ENCODE measurements at regions not wholly inside any gene's neighbourhood (a gene's known extent, or its start where the extent isn't known, plus 50 kb on each side); places are given as distances from the start of the nearest gene placed in this dataset.

- DNase-seq = no peak
Observed at GRCh38 chr13:89678466-89679121, 1668.9 kb upstream of the MIR17HG start.

DNA sequence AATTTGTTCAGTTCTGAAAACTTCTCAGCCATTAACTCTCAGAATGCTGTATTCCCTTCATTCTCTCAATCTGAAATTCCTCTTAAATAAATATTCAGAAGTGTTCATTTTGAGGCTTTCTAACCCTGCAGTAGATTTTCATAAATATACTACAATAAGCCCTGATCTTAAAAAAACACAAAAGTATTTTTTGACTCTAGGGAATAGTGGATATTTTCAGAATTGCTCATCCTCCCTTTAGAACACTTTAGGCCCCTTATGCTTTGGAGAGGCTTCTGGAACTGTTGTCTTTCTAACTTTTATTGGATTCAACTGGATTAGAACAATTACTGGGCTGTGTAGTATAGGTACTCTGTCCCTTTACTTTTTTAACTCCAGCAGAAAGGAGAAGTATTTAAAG, 1662.6 kb upstream of the MIR17HG start:
- no peak for DNase-seq

DNA sequence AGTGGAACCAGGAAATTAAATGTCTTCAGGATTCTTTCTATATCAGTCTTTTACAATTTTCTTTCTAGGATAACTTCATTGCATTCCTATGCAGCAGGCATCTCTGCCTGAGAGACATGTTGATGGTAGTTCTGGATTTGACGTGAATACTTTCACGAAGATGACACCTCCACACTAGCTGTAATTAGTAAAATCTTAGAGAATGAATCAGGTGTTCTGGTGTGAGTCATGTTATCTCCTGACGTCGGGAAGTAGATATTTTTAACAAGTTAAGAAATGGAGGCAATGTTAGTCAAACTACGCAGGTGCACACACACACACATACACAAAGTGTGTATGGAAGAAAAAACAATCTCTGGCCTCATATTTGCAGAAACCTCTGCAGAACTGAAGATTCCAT, 1661.3 kb upstream of the MIR17HG start:
- no peak for DNase-seq

DNA sequence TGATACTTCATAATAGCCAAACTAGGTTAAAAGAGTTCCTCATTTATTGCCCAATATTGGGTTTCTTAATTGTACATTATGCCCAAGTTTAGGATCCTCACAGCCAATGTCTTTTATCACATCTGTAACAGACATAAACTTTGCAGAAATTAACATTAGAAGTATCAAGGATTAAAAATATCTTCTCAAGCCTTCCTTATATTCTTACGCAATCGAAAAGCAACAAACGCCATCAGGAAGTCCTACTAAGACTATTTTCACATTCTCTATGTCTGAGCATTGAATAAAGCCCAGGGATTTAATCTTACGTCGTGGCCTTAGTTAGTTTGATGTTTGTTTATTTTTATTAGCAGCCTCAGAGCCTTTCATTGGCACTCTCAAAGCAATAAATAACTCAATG, 1660.4 kb upstream of the MIR17HG start:
- DNase-seq = no peak

DNA sequence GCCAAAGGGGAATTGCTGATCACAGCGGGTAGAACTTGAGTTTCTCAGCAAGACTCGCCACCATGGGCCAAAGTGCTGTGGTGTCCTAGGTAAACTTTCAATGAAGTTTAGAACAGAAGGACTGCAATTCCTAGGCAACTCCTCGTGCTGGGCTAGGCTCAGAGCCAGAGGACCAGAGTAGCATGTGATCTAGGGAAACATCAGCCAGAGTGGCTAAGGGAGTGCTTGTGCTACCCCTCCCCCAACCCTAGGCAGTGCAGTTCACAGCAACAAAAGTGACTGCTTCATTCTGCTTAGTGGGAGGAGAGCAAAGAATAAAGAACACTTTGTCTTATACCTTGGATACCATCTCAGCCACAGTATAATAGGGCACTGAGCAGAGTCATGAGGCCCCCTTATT, 1658.6 kb upstream of the MIR17HG start:
- no peak for DNase-seq

GRCh38 chr13:89694451-89694850, 1653.0 kb upstream of the MIR17HG start:
- no peak for DNase-seq

DNA sequence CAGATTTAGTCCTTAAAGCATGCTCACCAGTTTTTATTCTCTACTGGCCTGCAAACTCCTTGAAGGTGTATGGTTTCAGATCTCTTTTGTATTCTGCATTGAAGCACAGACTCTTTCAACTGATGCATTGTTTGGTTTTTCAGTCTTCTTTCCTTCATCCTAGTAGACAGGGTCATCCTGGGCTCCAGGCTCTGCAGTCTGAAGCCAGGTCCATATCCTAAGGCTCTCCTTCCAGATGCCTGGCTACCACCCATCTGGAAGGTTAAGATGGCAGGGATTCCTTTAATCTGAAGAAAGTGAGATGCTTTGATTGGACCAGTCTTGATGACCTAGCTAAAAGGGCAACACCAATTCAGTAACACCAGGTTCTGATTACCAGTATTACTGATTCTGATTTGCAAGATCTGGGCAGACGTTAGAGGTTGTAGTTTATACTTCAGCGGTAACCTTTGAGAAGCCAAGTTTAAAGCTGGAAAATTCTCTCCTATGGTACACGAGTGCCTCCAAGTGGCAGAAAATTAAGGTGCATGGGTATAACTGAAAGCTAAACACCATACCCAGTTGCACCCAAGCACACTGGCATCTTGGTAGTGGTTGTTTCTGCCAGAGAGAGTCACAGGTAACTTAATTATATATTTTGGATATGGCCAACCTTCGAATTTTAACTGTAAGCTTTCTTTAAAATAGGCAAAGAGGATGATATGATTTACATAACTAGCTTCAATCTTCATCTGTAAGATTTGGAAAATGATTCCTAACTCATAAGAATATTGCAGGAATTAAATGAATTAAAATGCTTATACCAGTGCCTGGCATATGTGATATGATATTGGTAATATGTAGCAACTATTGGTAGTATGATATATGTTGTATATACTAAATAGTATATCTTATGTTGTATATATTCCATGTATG, 1651.9 kb upstream of the MIR17HG start:
- DNase-seq = no peak

DNA sequence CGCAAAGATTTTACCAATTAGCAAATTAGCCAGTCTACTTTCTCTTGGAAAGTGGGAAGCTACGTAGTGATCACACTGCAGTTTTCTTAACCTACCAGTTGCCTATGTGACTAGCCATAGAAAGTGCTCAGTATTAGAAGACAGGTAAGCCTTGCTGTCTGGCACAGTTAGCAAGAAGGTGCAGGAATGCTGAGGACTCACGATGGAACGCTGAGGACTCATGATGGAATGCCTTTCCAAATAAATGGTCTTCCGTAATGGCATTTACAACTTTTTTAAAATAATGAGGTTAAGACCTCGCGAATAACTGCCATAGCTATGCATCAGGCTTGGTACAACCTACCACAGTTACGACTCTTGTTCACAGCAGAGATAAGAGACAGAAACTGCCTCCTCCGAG, 1645.6 kb upstream of the MIR17HG start:
- DNase-seq = no peak

DNA sequence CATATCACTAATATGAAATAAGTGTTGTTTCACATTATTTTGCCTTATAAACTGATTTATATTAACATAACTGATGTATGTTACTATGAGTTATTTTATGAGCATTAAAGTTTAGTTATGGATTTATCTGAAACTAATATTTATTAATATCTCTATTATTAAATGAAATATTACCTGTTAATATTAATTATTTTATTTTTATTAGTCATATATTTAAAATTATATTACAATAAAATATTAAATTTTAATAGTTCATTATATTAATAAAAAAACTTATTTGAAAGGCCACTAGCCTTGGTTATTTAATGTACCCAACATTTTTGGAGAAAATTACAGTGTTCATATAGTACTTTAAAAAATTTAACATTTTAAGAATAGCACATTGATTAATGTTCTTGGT, 1643.4 kb upstream of the MIR17HG start:
- DNase-seq = no peak

GRCh38 chr13:89708013-89708412, 1639.5 kb upstream of the MIR17HG start:
- DNase-seq = no peak

- DNase-seq = no peak
Observed at GRCh38 chr13:89721216-89721615, 1626.3 kb upstream of the MIR17HG start.

GRCh38 chr13:89726690-89727435, 1620.6 kb upstream of the MIR17HG start:
- DNase-seq = no peak

- no peak for DNase-seq
Observed at GRCh38 chr13:89733829-89734228, 1613.7 kb upstream of the MIR17HG start.

- DNase-seq = no peak
Observed at GRCh38 chr13:89737051-89737450, 1610.4 kb upstream of the MIR17HG start.

DNA sequence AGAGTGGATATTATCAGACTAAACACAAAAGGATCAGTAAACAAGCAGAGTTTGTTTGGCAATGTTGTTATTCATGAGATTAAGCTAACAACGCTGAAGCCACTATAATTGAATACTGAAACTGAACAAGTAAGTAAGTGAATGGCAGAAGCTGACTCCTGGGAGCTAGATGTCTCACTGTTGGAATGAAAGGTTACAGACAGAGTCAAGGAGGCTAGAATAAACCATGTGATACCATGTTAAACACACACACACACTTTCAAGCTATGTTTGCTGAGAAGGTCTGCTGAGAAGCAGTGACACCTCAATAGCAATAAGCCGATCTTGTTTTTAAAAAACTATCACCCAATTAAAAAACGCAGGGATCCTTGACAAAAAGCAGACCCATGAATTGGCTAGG, 1609.4 kb upstream of the MIR17HG start:
- DNase-seq = no peak

DNA sequence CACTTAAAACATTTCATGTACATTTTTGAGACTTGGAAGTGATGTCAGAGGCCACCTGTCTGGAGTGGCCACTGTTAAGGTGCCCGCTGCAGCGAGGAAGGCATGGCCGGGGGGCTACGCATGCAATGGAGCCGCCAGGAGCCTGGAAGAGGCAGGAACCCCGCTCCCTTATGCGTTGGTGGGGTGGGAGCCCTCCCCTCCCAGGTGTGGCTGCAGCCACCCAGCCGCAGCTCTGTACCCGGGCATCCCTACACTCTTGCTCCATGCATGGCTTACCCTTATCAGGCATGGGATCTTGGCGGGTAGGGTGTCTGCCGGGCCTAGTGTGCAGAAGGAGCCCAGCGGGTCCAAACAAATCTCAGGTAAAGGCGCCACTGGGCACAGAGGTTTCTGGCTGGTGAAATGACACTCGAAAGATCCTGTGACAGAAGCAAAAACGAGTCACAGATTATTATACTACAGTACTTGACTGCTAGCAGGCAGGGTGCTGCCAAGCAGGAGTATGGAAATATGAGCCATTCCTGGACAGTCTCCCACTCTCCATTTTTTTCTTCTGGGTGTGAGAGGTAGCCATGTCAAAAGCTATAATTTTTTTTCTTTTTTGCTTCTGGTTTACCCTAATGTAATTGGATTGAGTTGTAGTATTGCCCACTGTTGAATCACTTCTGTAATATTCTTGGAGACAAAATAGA, 1606.3 kb upstream of the MIR17HG start:
- DNase-seq = no peak

DNA sequence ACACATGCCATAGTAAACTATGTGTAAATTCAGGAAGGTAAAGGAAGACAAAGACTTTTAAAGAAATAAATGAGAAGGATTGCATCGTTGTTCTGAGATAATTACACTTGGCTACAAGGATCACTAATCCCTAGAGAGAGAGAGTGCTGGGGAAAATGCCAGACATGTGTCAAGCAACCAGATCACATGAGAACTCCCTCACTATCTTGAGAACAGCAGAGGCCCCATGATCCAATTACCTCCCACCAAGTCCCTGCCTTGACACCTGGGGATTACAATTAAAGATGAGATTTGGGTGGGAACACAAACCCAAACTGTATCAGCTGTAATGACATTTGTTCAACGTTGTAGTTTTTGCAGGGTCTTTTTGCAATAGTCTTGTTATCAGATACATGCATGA, 1600.9 kb upstream of the MIR17HG start:
- DNase-seq = no peak

GRCh38 chr13:89748716-89749115, 1598.8 kb upstream of the MIR17HG start:
- no peak for DNase-seq

DNA sequence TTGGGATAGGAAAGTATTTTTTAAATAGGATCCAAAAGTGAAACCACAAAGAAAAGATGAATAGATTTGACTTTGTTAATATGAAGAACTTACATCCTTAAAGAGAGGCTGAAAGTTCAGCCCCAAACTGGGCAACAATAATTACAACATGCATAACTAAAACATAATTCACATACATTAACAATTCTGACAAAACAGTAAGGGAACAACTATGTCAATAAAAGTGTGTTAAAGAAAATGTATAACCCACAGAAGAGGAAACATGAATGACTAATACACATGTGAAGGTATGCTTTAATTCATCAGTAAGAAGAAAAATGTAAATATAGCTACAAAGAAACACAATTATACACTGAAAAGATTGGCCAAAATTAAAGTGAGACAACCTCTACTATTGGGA, 1597.6 kb upstream of the MIR17HG start:
- DNase-seq = no peak

DNA sequence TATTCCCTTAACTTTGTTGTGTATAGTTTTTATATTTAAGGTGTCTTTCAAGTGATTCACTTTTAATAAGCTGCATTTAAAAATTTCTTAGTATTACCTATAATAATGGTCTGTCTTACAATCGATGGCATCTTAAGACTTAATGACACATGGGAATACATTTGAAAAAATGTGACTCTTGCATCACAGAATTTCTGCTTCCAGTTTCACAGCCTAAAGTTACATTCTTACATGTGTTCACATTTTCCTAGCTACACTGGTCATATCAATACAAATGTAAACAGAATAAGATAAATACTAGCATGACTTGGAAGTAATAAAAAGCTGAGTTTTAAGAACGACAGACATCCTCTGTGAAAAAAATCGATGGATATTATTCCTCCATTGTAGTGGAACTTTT, 1597.1 kb upstream of the MIR17HG start:
- no peak for DNase-seq

DNA sequence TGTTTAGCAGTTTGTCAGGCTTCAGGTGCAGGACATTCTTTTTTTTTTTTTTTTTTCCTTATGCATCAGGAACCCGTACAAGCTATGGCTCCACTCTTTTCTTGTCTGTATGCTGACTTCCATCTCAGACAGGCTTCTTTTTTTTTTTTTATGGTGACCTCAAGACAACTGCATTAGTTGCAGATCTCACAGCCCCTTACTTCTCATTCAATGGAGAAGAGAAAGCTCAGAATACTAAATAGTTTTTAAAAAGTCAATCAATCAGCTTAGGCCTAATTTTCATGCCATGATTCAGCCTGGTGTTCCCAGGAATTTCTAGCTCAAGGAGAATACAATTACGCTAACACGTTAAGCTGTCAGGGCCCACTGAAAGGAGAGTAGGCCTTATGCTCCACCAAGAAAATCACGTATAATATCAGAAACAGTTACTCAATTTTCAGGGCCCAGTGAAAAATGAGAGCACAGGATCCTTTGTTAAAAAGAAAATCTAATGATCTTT, 1596.0 kb upstream of the MIR17HG start:
- DNase-seq = no peak

DNA sequence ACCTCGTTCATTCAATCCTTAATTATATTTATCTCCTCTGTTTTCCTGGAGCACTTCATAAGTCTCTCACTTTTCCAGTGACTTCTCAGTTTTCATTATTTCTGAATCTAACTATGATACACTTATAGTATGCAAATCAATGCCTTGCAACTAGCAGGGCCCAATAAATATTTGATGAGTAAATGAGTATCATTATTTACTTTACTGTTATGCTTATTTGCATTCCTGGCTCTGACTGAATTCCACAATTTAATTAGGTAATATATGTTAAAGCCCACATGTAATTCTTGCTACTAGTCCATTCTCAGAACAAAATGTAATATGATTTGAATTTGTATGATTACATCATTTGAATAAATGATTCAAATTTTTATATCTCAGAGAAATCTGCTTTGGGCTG, 1595.1 kb upstream of the MIR17HG start:
- DNase-seq = no peak

All from cerebellar nuclear complex (tissue), 1 donor.